Fibroblast of pulmonary artery (primary cell): ENCODE measurements at regions not wholly inside any gene's neighbourhood (a gene's known extent, or its start where the extent isn't known, plus 50 kb on each side); places are given as distances from the start of the nearest gene placed in this dataset.

ENCODE experiments used
- DNase-seq: peaks from one replicate; pipeline ENCODE4 v3.0.0-alpha.2; 2010; ENCODE audit warnings: low read depth
- H3K4me3 ChIP-seq: replicated peaks from 2 replicates; pipeline ENCODE4 v1.5.1; 2011; ENCODE audit warnings: low read depth, mild to moderate bottlenecking, control low read depth, low read length, moderate library complexity
- CTCF ChIP-seq: IDR thresholded peaks from 2 replicates; pipeline ENCODE4 v1.5.1; 2011; ENCODE audit warnings: mild to moderate bottlenecking, control low read depth, low read length, inconsistent platforms; ENCODE audit errors: missing control alignments

- TF ChIP-seq CTCF: no peak
- no peak for DNase-seq
- no peak overlapping the region for H3K4me3 ChIP-seq
These were observed 133.6 kb upstream of the VRK1 start for GRCh38 chr14:96663491-96664067.

- TF ChIP-seq CTCF: no peak
- no peak overlapping the region for H3K4me3 ChIP-seq
- DNase-seq: no peak
These were observed 131.1 kb upstream of the VRK1 start for GRCh38 chr14:96666088-96666487.

DNA sequence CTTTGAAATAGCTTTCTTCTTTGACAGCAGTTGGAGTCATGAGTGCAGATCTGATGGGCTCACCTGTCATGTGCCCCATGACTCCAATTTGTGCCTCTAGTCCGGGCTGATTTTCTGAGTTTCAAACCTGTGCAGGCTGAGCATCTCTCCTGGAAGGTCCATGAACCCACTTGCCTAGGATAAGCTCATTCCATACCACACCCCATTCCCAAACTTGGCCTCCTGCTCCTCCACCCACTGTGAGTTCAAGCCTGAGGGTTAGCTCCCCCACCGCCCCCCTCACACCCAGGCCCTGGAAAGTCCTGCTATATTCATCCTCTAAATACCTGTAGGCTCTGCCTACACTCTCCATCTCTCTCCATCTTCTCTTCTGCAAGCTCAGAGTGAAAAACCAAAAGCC, 126.8 kb upstream of the VRK1 start:
- H3K4me3 ChIP-seq: no peak overlapping the region
- no peak for DNase-seq
- TF ChIP-seq CTCF: no peak

DNA sequence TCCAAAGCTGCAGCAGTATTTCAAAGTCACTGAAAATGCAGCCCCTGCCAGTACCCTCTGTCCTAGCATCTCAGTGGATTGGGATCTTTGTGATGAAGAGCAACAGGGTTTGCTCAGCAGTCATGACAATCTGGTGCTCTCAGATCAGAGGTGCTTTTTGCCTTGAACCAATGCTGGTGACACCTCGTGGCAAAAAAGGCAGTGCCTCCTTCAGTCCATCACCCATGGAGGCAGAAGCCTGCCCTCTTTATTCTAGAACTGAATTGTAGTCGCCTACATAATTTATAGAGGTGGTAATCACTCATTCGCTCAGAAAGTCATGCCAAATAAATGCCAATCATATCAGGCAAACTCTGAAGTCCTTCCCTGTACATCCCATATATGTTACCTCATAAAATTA, 126.0 kb upstream of the VRK1 start:
- no peak for DNase-seq
- no peak overlapping the region for H3K4me3 ChIP-seq
- TF ChIP-seq CTCF: no peak

- TF ChIP-seq CTCF: no peak
- no peak overlapping the region for H3K4me3 ChIP-seq
- DNase-seq: no peak
These were observed 123.5 kb upstream of the VRK1 start for GRCh38 chr14:96673706-96674105.

DNA sequence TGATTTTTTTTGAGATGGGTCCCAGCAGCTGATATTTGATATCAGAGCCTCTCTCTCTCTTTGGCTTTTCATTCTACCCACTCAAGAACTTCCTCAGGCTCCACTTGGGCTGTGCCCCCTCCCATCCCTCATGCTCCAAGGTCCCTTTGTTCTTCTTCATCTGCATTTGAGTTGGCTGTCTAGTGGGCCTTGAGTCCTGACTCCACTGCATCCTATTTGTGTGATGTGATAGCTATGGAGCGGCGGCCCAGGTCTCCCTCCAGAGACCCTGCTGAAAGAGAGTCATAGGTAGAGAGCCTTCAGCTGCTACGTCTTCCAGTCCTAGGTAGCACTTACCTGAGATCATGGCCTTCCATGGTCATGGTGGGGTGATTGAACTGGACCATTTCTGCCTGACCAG, 123.1 kb upstream of the VRK1 start:
- no peak for TF ChIP-seq CTCF
- no peak overlapping the region for H3K4me3 ChIP-seq
- DNase-seq: no peak

DNA sequence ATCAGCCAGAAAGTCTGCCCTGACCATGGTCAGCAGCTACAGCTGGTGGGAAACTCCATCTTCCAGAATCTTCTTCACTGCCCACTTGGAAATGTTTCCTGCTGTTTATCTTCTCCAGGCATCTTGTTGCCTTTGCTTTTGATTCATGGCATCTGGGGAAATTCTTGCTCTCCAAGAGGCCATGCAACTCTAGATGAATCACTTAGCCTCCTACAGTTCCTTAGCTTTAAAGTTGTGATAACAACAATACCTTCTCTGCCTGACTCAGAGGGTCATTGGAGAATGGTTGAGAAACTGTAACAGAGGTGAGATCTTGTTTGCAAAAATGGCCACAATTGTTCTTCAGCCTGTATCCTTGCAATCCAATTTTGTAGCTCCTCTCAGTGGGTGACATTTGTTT, 121.0 kb upstream of the VRK1 start:
- no peak for TF ChIP-seq CTCF
- DNase-seq: peak; percentile 8

More for the DNA sequence above, 121.0 kb upstream of the VRK1 start:
- no peak overlapping the region for H3K4me3 ChIP-seq
